Dendritic cell treated with granulocyte-macrophage colony-stimulating factor and Interleukin-4, amounts not matched to agents 40 ng/mL and 50 ng/mL, for 4 days (primary cell): ENCODE measurements at regions not wholly inside any gene's neighbourhood (a gene's known extent, or its start where the extent isn't known, plus 50 kb on each side); places are given as distances from the start of the nearest gene placed in this dataset.
"Not testable (repeated sequence)": the region's sequence is repeated elsewhere in the genome, so short reads cannot be mapped to it uniquely, and the experiment has no call there.

Source experiments
- H3K27ac Mint-ChIP-seq: one replicate; pipeline ENCODE4 v1.8.0; 2022; ENCODE audit warnings: mild to moderate bottlenecking, mixed read lengths
- H3K27me3 Mint-ChIP-seq: one replicate; pipeline ENCODE4 v1.8.0; 2022; ENCODE audit warnings: mild to moderate bottlenecking, mixed read lengths
- H3K36me3 Mint-ChIP-seq: one replicate; pipeline ENCODE4 v1.8.0; 2022; ENCODE audit warnings: low read depth, mixed read lengths
- H3K4me1 Mint-ChIP-seq: one replicate; pipeline ENCODE4 v1.8.0; 2022; ENCODE audit warnings: low read depth, mixed read lengths
- H3K4me3 Mint-ChIP-seq: one replicate; pipeline ENCODE4 v1.8.0; 2022; ENCODE audit warnings: mild to moderate bottlenecking, moderate library complexity, mixed read lengths
- H3K9me3 Mint-ChIP-seq: one replicate; pipeline ENCODE4 v1.8.0; 2022; ENCODE audit warnings: mixed read lengths
- intact Hi-C: fragments of 100-400 bp; cut with micrococcal nuclease; formaldehyde crosslinking; loops from one replicate; pipeline ENCODE4 v1.15.0; 2022

DNA sequence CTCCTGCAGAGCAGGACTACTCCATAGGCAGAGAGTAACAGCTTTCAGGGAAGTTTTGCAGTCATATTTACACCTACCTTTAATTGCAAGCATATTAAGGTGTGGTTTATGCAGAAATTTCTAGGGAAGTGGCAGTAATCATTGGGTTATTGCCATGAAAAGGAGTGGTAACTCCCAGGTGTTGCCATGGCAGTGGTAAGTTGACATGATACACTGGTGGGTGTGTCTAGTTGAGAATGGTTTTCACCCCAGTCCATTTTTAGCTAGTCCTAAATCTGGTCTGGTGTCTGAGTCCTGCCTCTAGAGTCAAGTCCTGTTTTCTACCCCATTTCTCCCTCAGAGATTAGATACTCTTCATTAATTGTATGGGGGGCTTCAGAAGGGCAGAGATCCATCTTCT lies 128.4 kb upstream of the GMNC start:
- no peaks in the 10 kb centered on the region for H3K4me1 Mint-ChIP-seq
- no peaks in the 10 kb centered on the region for H3K36me3 Mint-ChIP-seq
- peaks cover 27% of the 10 kb centered on the region for H3K9me3 Mint-ChIP-seq
- intact Hi-C loops = no loop called here
- H3K27me3 Mint-ChIP-seq = no peaks in the 10 kb centered on the region
- no peak overlapping the region for H3K4me3 Mint-ChIP-seq
- H3K27ac Mint-ChIP-seq = no peak overlapping the region

DNA sequence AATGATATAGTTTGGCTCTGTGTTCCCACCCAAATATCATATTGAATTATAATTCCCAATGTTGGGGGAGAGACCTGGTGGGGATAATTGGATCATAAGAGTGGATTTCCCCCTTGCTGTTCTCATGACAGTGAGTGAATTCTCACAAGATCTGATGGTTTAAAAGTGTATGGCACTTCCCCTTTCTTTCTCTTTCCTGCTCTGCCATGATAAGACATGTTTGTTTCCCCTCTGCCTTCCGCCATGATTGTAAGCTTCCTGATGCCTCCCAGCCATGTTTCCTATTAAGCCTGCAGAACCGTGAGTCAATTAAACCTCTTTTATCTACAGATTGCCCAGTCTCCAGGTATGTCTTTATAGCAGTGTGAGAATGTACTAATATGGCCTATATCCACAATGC lies 126.7 kb upstream of the GMNC start:
- peaks cover 27% of the 10 kb centered on the region for H3K9me3 Mint-ChIP-seq
- intact Hi-C loops = no loop called here
- no peaks in the 10 kb centered on the region for H3K4me1 Mint-ChIP-seq
- H3K27ac Mint-ChIP-seq = no peak overlapping the region
- no peak overlapping the region for H3K4me3 Mint-ChIP-seq
- no peaks in the 10 kb centered on the region for H3K27me3 Mint-ChIP-seq
- no peaks in the 10 kb centered on the region for H3K36me3 Mint-ChIP-seq

DNA sequence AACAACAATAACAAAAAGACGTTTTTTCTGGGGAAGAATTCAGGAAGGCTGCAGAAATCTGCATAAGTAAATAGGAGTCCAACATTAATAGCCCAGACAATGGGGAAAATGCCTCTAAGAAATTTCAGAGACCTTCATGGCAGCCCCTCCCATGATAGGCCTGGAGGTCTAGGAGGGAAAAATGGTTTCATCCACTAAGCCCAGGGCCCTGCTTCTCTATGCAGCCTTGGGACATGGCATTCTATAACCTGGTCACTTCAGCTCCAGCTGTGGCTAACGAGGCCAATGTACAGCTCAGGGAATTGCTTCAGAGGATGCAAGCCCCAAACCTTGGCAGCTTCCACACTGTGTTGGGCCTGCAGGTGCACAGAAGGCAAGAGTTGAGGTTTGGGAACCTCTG lies 125.6 kb upstream of the GMNC start:
- H3K27me3 Mint-ChIP-seq = no peaks in the 10 kb centered on the region
- no peaks in the 10 kb centered on the region for H3K4me1 Mint-ChIP-seq
- peaks cover 27% of the 10 kb centered on the region for H3K9me3 Mint-ChIP-seq
- H3K4me3 Mint-ChIP-seq = no peak overlapping the region
- intact Hi-C loops = no loop called here
- no peak overlapping the region for H3K27ac Mint-ChIP-seq
- H3K36me3 Mint-ChIP-seq = no peaks in the 10 kb centered on the region

- intact Hi-C loops = no loop called here
- Mint-ChIP-seq H3K36me3 (no peaks in the 10 kb centered on the region), H3K9me3 (peaks cover 27% of the 10 kb centered on the region), H3K27ac (no peak overlapping the region), H3K27me3 (no peaks in the 10 kb centered on the region), H3K4me3 (no peak overlapping the region), H3K4me1 (no peaks in the 10 kb centered on the region)
Observed at GRCh38 chr3:190984502-190985244, 122.2 kb upstream of the GMNC start.

DNA sequence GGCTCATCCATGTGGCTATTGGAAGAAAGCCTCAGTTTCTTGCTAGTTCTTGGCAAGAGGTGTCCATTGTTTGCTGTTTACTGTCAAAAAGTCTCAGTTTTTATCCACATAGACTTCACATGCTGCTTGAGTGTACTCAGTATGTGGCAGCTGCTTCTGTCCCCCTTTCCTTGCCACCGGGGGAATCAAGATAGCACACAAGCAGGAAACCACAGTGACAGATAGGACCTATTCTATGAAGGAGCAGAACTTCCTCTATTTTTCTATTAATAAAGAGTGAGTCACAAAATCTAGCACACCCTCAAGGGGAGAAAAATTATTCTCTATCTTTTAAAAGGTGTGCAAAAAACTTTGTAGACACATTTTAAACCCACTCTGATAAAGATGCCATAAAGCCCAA lies 121.4 kb upstream of the GMNC start:
- Mint-ChIP-seq H3K4me3 (no peak overlapping the region), H3K27me3 (no peaks in the 10 kb centered on the region), H3K4me1 (no peaks in the 10 kb centered on the region), H3K36me3 (no peaks in the 10 kb centered on the region), H3K9me3 (peaks cover 25% of the 10 kb centered on the region), H3K27ac (no peak overlapping the region)
- intact Hi-C loops = no loop called here

GRCh38 chr3:190973771-190974170 lies 111.3 kb upstream of the GMNC start:
- no peaks in the 10 kb centered on the region for H3K4me1 Mint-ChIP-seq
- intact Hi-C loops = no loop called here
- H3K9me3 Mint-ChIP-seq = no peaks in the 10 kb centered on the region
- no peaks in the 10 kb centered on the region for H3K36me3 Mint-ChIP-seq
- no peaks in the 10 kb centered on the region for H3K27me3 Mint-ChIP-seq
- H3K4me3 Mint-ChIP-seq = no peak overlapping the region
- no peak overlapping the region for H3K27ac Mint-ChIP-seq

DNA sequence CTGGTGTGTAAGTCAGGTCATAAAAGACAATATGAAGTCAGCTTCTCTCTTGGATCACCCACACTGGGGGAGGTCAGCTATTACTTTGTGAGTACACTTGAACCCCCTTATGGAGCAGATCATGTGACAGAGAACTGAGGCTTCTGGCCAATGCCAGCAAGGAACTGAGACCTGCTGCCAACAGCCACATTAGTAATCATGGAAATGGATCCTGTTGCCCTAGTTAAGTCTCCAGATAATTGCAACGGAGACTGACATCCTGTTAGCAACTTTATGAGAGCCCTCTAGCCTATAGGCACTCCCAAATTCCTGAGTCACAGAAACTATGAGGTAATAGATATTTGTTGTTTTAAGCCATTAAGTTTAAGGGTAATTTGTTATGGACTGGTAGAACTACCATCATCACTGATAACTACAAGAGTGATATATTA lies 110.4 kb upstream of the GMNC start:
- no peaks in the 10 kb centered on the region for H3K36me3 Mint-ChIP-seq
- H3K4me1 Mint-ChIP-seq = no peaks in the 10 kb centered on the region
- H3K27me3 Mint-ChIP-seq = no peaks in the 10 kb centered on the region
- no peaks in the 10 kb centered on the region for H3K9me3 Mint-ChIP-seq
- intact Hi-C loops = no loop called here
- no peak overlapping the region for H3K27ac Mint-ChIP-seq
- no peak overlapping the region for H3K4me3 Mint-ChIP-seq

- Mint-ChIP-seq H3K27me3 (no peaks in the 10 kb centered on the region), H3K27ac (no peak overlapping the region), H3K4me1 (no peaks in the 10 kb centered on the region), H3K9me3 (no peaks in the 10 kb centered on the region), H3K4me3 (no peak overlapping the region), H3K36me3 (no peaks in the 10 kb centered on the region)
- intact Hi-C loops = no loop called here
Observed at GRCh38 chr3:190972196-190972595, 109.7 kb upstream of the GMNC start.

GRCh38 chr3:190970560-190970959 lies 108.1 kb upstream of the GMNC start:
- Mint-ChIP-seq H3K4me1 (no peaks in the 10 kb centered on the region), H3K4me3 (no peak overlapping the region), H3K27me3 (no peaks in the 10 kb centered on the region), H3K36me3 (no peaks in the 10 kb centered on the region), H3K27ac (no peak overlapping the region), H3K9me3 (no peaks in the 10 kb centered on the region)
- intact Hi-C loops = no loop called here

GRCh38 chr3:190968616-190969015 lies 106.1 kb upstream of the GMNC start:
- intact Hi-C loops = no loop called here
- Mint-ChIP-seq H3K27me3 (no peaks in the 10 kb centered on the region), H3K27ac (no peak overlapping the region), H3K4me1 (no peaks in the 10 kb centered on the region), H3K36me3 (no peaks in the 10 kb centered on the region), H3K4me3 (no peak overlapping the region), H3K9me3 (no peaks in the 10 kb centered on the region)

DNA sequence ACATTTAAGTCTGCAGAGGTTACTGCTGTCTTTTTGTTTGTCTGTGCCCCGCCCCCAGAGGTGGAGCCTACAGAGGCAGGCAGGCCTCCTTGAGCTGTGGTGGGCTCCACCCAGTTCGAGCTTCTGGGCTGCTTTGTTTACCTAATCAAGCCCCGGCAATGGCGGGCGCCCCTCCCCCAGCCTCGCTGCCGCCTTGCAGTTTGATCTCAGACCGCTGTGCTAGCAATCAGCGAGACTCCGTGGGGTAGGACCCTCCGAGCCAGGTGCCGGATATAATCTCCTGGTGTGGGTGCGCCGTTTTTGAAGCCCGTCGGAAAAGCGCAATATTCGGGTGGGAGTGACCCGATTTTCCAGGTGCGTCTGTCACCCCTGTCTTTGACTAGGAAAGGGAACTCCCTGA lies 102.4 kb upstream of the GMNC start:
- H3K4me3 Mint-ChIP-seq = peak overlapping the region; percentile 23
- intact Hi-C loops, H3K36me3 Mint-ChIP-seq, H3K27ac Mint-ChIP-seq, H3K27me3 Mint-ChIP-seq, H3K4me1 Mint-ChIP-seq, H3K9me3 Mint-ChIP-seq: not testable (repeated sequence)

DNA sequence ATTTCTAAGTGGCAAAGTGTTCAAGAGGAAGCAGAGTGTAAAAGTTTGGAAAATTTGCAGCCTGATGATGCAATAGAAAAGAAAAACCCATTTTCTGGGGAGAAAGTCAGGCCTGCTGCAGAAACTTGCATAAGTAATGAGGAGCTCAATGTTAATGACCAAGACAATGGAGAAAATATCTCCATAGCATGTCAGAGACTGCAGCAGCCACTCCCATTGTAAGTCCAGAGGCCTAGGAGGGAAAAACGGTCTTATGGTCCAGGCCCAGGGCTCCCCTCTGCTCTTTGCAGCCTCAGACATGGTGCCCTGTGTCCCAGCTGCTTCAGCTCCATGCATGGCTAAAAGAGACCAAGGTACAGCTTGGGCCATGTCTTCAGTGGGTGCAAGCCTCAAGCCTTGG lies 96.6 kb upstream of the GMNC start:
- intact Hi-C loops = no loop called here
- Mint-ChIP-seq H3K27ac (no peak overlapping the region), H3K4me3 (no peak overlapping the region), H3K4me1 (no peaks in the 10 kb centered on the region), H3K27me3 (no peaks in the 10 kb centered on the region), H3K9me3 (no peaks in the 10 kb centered on the region), H3K36me3 (no peaks in the 10 kb centered on the region)

DNA sequence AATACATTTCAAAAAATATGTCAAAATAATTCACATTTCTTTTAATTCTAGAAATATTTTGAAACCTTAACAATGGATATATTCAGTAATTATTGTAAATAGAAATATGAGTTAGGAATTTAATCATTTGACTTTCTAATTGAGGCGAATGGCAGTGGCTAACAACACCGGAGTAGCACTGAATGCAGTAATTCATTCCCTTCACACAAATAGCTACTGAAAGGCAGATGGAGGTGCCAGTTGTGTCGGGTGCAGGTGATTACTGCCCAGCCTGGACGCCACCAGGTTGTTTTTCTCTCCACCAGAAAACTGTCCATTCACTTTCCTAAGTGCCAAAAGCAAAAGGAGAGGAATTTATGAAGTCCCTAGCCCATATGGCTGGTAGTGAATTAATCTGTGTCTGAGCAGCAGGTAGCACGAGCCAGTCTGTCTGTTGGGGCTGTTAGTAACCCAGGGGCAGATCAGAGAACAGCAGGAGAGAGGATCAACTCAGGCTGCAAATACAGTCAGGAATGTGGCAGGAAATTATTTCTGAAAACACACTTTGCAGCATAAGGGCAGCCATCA lies 79.3 kb upstream of the GMNC start:
- Mint-ChIP-seq H3K27me3 (no peaks in the 10 kb centered on the region), H3K4me3 (no peak overlapping the region), H3K9me3 (no peaks in the 10 kb centered on the region), H3K4me1 (no peaks in the 10 kb centered on the region), H3K36me3 (no peaks in the 10 kb centered on the region), H3K27ac (no peak overlapping the region)
- intact Hi-C loops = no loop called here

DNA sequence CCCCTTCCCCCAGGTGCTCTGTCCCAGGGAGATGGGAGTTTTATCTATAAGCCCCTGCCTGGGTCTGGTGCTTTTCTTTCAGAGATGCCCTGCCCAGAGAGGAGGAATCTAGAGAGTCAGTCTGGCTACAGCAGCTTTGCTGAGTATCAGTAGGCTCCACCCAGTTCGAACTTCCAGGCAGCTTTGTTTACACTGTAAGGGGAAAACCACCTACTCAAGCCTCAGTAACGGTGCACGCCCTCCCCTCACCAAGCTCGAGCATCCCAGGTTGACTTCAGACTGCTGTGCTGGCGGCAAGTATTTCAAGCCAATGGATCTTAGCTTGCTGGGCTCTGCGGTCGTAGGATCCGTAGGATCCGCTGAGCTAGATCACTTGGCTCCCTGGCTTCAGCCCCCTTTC lies 72.1 kb upstream of the GMNC start:
- intact Hi-C loops, H3K36me3 Mint-ChIP-seq, H3K27ac Mint-ChIP-seq, H3K4me3 Mint-ChIP-seq, H3K4me1 Mint-ChIP-seq, H3K27me3 Mint-ChIP-seq, H3K9me3 Mint-ChIP-seq: not testable (repeated sequence)

GRCh38 chr3:190926619-190927018 lies 64.1 kb upstream of the GMNC start:
- Mint-ChIP-seq H3K9me3 (peaks cover 21% of the 10 kb centered on the region), H3K4me1 (no peaks in the 10 kb centered on the region), H3K4me3 (no peak overlapping the region), H3K27ac (no peak overlapping the region), H3K36me3 (no peaks in the 10 kb centered on the region), H3K27me3 (no peaks in the 10 kb centered on the region)
- intact Hi-C loops = no loop called here
